Keratinocyte (primary cell): ENCODE measurements at regions not wholly inside any gene's neighbourhood (a gene's known extent, or its start where the extent isn't known, plus 50 kb on each side); places are given as distances from the start of the nearest gene placed in this dataset.

Source experiments
- DNase-seq: peaks from one replicate; pipeline ENCODE4 v3.0.0-alpha.2; 2011; ENCODE audit warnings: low read depth, missing footprints, low spot score
- FAIRE-seq: peaks from 2 replicates; lab custom pipeline; 2011; peaks lifted over from hg19 to GRCh38; lab: Jason Lieb, UNC
- H2AFZ ChIP-seq: 2 replicates; pipeline ENCODE4 v1.6.0; 2012; ENCODE audit warnings: low read length, control low read depth, inconsistent platforms; ENCODE audit not compliant: control insufficient read depth
- H3K27ac ChIP-seq: 2 replicates; pipeline ENCODE4 v1.5.1; 2011; ENCODE audit warnings: low read length; ENCODE audit not compliant: control insufficient read depth, insufficient read depth
- H3K27me3 ChIP-seq: 3 replicates; pipeline ENCODE4 v1.6.0; 2011; ENCODE audit warnings: low read length; ENCODE audit not compliant: control insufficient read depth, insufficient read depth; ENCODE audit errors: extremely low read depth
- H3K36me3 ChIP-seq, 2 experiments: 2 replicates in 1 of 2; 3 replicates in 1 of 2; pipeline ENCODE4 v1.5.1; 2011; ENCODE audit warnings: low read length in 2 of 2, mild to moderate bottlenecking in 1 of 2; ENCODE audit not compliant: control insufficient read depth in 2 of 2, insufficient read depth in 2 of 2; ENCODE audit errors: extremely low read depth in 1 of 2
- H3K4me1 ChIP-seq: 3 replicates; pipeline ENCODE4 v1.5.1; 2011; ENCODE audit warnings: low read length; ENCODE audit not compliant: control insufficient read depth, insufficient read depth; ENCODE audit errors: extremely low read depth
- H3K4me2 ChIP-seq: 3 replicates; pipeline ENCODE4 v1.6.0; 2011; ENCODE audit warnings: low read depth, low read length; ENCODE audit not compliant: control insufficient read depth, insufficient read depth; ENCODE audit errors: extremely low read depth
- H3K4me3 ChIP-seq, 3 experiments: fragments of 200-600 bp in 1 of 3; sonication (generic) in 1 of 3; 2 replicates in 2 of 3; 3 replicates in 1 of 3; pipeline ENCODE4 v1.5.1; 2011 to 2016; ENCODE audit warnings: low read length in 3 of 3, mild to moderate bottlenecking in 3 of 3, control low read depth in 2 of 3, inconsistent platforms in 1 of 3, low read depth in 1 of 3, mixed read lengths in 1 of 3, mixed run types in 1 of 3, moderate library complexity in 1 of 3; ENCODE audit not compliant: control insufficient read depth in 2 of 3, insufficient read depth in 2 of 3; ENCODE audit errors: extremely low read depth in 1 of 3
- H3K79me2 ChIP-seq: 2 replicates; pipeline ENCODE4 v1.6.0; 2012; ENCODE audit warnings: low read length; ENCODE audit not compliant: control insufficient read depth, insufficient read depth
- H3K9ac ChIP-seq: 3 replicates; pipeline ENCODE4 v1.6.0; 2011; ENCODE audit warnings: low read length; ENCODE audit not compliant: control insufficient read depth, insufficient read depth; ENCODE audit errors: extremely low read depth
- H3K9me1 ChIP-seq: 3 replicates; pipeline ENCODE4 v1.6.0; 2011; ENCODE audit warnings: low read length; ENCODE audit not compliant: control insufficient read depth, insufficient read depth; ENCODE audit errors: extremely low read depth
- H3K9me3 ChIP-seq: 2 replicates; pipeline ENCODE4 v1.5.1; 2012; ENCODE audit warnings: low read depth, low read length; ENCODE audit not compliant: control insufficient read depth
- H4K20me1 ChIP-seq: 3 replicates; pipeline ENCODE4 v1.6.0; 2011; ENCODE audit warnings: low read length; ENCODE audit not compliant: control insufficient read depth, insufficient read depth; ENCODE audit errors: extremely low read depth
- EZH2 ChIP-seq: IDR thresholded peaks from one replicate; pipeline ENCODE4 v1.6.1; 2012; ENCODE audit warnings: inconsistent platforms, mild to moderate bottlenecking, low read length, moderate library complexity
- dilution Hi-C: fragments of 300-500 bp; cut with MboI; formaldehyde crosslinking; loops from one replicate; pipeline ENCODE4 v1.7.0; 2020; ENCODE audit warnings: low sequenced_read_pairs; ENCODE audit not compliant: extremely low pct_ligation_motif_present
- TF ChIP-seq, protein P1 (sequence below), 3 experiments: IDR thresholded peaks in 1 of 3; conservative IDR thresholded peaks in 1 of 3; optimal IDR thresholded peaks in 1 of 3; 2 replicates in 2 of 3; 3 replicates in 1 of 3; pipeline versions ENCODE3 to v1.5.1; 2011; ENCODE audit warnings: low read length in 3 of 3, mild to moderate bottlenecking in 3 of 3, moderate library complexity in 2 of 3, control low read depth in 1 of 3, inconsistent platforms in 1 of 3; ENCODE audit not compliant: insufficient read depth in 2 of 3; ENCODE audit errors: extremely low read depth in 1 of 3

GRCh38 chr19:29013988-29014387 lies 199.0 kb downstream of the UQCRFS1 start:
- dilution Hi-C loops, result no loop called here
- H3K79me2 ChIP-seq, result no peaks in the 10 kb centered on the region
- H3K9me1 ChIP-seq, result no peaks in the 10 kb centered on the region
- no peak for FAIRE-seq
- no peaks in the 10 kb centered on the region for H3K36me3 ChIP-seq
- no peak for TF ChIP-seq EZH2
- TF ChIP-seq, protein P1, sequence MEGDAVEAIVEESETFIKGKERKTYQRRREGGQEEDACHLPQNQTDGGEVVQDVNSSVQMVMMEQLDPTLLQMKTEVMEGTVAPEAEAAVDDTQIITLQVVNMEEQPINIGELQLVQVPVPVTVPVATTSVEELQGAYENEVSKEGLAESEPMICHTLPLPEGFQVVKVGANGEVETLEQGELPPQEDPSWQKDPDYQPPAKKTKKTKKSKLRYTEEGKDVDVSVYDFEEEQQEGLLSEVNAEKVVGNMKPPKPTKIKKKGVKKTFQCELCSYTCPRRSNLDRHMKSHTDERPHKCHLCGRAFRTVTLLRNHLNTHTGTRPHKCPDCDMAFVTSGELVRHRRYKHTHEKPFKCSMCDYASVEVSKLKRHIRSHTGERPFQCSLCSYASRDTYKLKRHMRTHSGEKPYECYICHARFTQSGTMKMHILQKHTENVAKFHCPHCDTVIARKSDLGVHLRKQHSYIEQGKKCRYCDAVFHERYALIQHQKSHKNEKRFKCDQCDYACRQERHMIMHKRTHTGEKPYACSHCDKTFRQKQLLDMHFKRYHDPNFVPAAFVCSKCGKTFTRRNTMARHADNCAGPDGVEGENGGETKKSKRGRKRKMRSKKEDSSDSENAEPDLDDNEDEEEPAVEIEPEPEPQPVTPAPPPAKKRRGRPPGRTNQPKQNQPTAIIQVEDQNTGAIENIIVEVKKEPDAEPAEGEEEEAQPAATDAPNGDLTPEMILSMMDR (optimal IDR thresholded peaks at IDR 0.05 in 1 of 3, IDR thresholded peaks at IDR 0.05 in 1 of 3, conservative IDR thresholded peaks at IDR 0.05 in 1 of 3; ENCODE audit: extremely low read depth in 1 of 3, insufficient read depth in 2 of 3, low read length in 3 of 3), result no peak
- no peak overlapping the region for H3K27ac ChIP-seq
- no peaks in the 10 kb centered on the region for H3K4me1 ChIP-seq
- H4K20me1 ChIP-seq, result no peaks in the 10 kb centered on the region
- no peak for DNase-seq
- no peak overlapping the region for H2AFZ ChIP-seq
- H3K4me2 ChIP-seq, result no peak overlapping the region
- no peaks in the 10 kb centered on the region for H3K9me3 ChIP-seq
- no peak overlapping the region for H3K9ac ChIP-seq
- no peaks in the 10 kb centered on the region for H3K27me3 ChIP-seq
- H3K4me3 ChIP-seq, result no peak overlapping the region

- dilution Hi-C loops, result no loop called here
- H3K27ac ChIP-seq, result no peak overlapping the region
- H2AFZ ChIP-seq, result no peak overlapping the region
- H3K9ac ChIP-seq, result no peak overlapping the region
- no peaks in the 10 kb centered on the region for H3K4me1 ChIP-seq
- no peaks in the 10 kb centered on the region for H3K9me1 ChIP-seq
- no peak overlapping the region for H3K4me3 ChIP-seq
- H3K36me3 ChIP-seq, result no peaks in the 10 kb centered on the region
- DNase-seq (no peak), FAIRE-seq (no peak)
- H3K79me2 ChIP-seq, result no peaks in the 10 kb centered on the region
- H3K27me3 ChIP-seq, result no peaks in the 10 kb centered on the region
- TF ChIP-seq, protein P1 (optimal IDR thresholded peaks at IDR 0.05 in 1 of 3, IDR thresholded peaks at IDR 0.05 in 1 of 3, conservative IDR thresholded peaks at IDR 0.05 in 1 of 3; ENCODE audit: extremely low read depth in 1 of 3, insufficient read depth in 2 of 3, low read length in 3 of 3), result no peak
- no peak for TF ChIP-seq EZH2
- no peaks in the 10 kb centered on the region for H3K9me3 ChIP-seq
- no peaks in the 10 kb centered on the region for H4K20me1 ChIP-seq
- no peak overlapping the region for H3K4me2 ChIP-seq
Observed at GRCh38 chr19:29013325-29013724, 199.6 kb downstream of the UQCRFS1 start.
